ENCODE measurements at regions not wholly inside any gene's neighbourhood (a gene's known extent, or its start where the extent isn't known, plus 50 kb on each side); places are given as distances from the start of the nearest gene placed in this dataset.
"Not testable (repeated sequence)": the region's sequence is repeated elsewhere in the genome, so short reads cannot be mapped to it uniquely, and the experiment has no call there.

GRCh38 chr3:153789380-153789779, 331.8 kb upstream of the ARHGEF26 start:
- intact Hi-C loops (cut with micrococcal nuclease), result no loop called here
- Histone ChIP-seq H3K79me2 (ENCODE audit: control insufficient read depth, insufficient read depth, low read length) (no peaks in the 10 kb centered on the region), H3K36me3 (replicated peaks in 1 of 2; ENCODE audit: control extremely low read depth in 1 of 2, control insufficient read depth in 1 of 2, extremely low read depth in 1 of 2, insufficient read depth in 2 of 2, low read length in 1 of 2) (no peaks in the 10 kb centered on the region), H4K20me1 (ENCODE audit: control insufficient read depth, insufficient read depth, low read length, poor library complexity, severe bottlenecking) (no peaks in the 10 kb centered on the region), H3K4me2 (replicated peaks; ENCODE audit: low read depth, low read length, poor library complexity, severe bottlenecking) (no peak overlapping the region), H3K4me1 (ENCODE audit: control insufficient read depth in 2 of 2, insufficient read depth in 2 of 2, low read length in 2 of 2) (no peaks in the 10 kb centered on the region), H3K27me3 (replicated peaks in 1 of 4; ENCODE audit: control extremely low read depth in 1 of 4, control insufficient read depth in 3 of 4, insufficient read depth in 4 of 4, low read length in 3 of 4) (no peaks in the 10 kb centered on the region), H3K27ac (ENCODE audit: low read length in 2 of 2) (no peak overlapping the region), H3K9ac (ENCODE audit: low read length) (no peak overlapping the region), H3K4me3 (ENCODE audit: control extremely low read depth in 1 of 5, extremely low read depth in 1 of 5, insufficient read depth in 1 of 5, low read depth in 2 of 5, low read length in 4 of 5) (no peak overlapping the region), H3K9me3 (ENCODE audit: control extremely low read depth in 1 of 3, control insufficient read depth in 2 of 3, insufficient read depth in 1 of 3, low read length in 2 of 3) (no peaks in the 10 kb centered on the region), H2AFZ (ENCODE audit: insufficient read depth, low read depth, low read length, poor library complexity, severe bottlenecking) (no peak overlapping the region)
- no peak overlapping the region for H3K4me3 Mint-ChIP-seq
- H3K4me1 Mint-ChIP-seq, result no peaks in the 10 kb centered on the region
- ATAC-seq (ENCODE audit: low read depth) (no peak), DNase-seq (no peak)
- WGBS (ENCODE audit: insufficient coverage), result 100% methylated on average over 2 of the region's 3 CpGs
- no peak overlapping the region for H3K27ac Mint-ChIP-seq
- no peaks in the 10 kb centered on the region for H3K27me3 Mint-ChIP-seq
- no peaks in the 10 kb centered on the region for H3K9me3 Mint-ChIP-seq (ENCODE audit: insufficient read depth)
- TF ChIP-seq EZH2 (IDR thresholded peaks at IDR 0.05; ENCODE audit: borderline replicate concordance, insufficient read depth, low read depth, low read length, poor library complexity, severe bottlenecking), result no peak
- no peak for TF ChIP-seq CTCF (IDR thresholded peaks at IDR 0.05)
- CTCF ChIA-PET, result no interaction called here
- POLR2A ChIA-PET, result no interaction called here

- H3K36me3 ChIP-seq (replicated peaks in 1 of 2; ENCODE audit: control extremely low read depth in 1 of 2, control insufficient read depth in 1 of 2, extremely low read depth in 1 of 2, insufficient read depth in 2 of 2, low read length in 1 of 2); DNase-seq; H3K27ac ChIP-seq (ENCODE audit: low read length in 2 of 2); H2AFZ ChIP-seq (ENCODE audit: insufficient read depth, low read depth, low read length, poor library complexity, severe bottlenecking); H3K79me2 ChIP-seq (ENCODE audit: control insufficient read depth, insufficient read depth, low read length); H3K4me2 ChIP-seq (replicated peaks; ENCODE audit: low read depth, low read length, poor library complexity, severe bottlenecking); H3K4me1 ChIP-seq (ENCODE audit: control insufficient read depth in 2 of 2, insufficient read depth in 2 of 2, low read length in 2 of 2); H3K4me1 Mint-ChIP-seq; H3K4me3 ChIP-seq (ENCODE audit: control extremely low read depth in 1 of 5, extremely low read depth in 1 of 5, insufficient read depth in 1 of 5, low read depth in 2 of 5, low read length in 4 of 5); H4K20me1 ChIP-seq (ENCODE audit: control insufficient read depth, insufficient read depth, low read length, poor library complexity, severe bottlenecking); ATAC-seq (ENCODE audit: low read depth); H3K9me3 Mint-ChIP-seq (ENCODE audit: insufficient read depth); H3K9me3 ChIP-seq (ENCODE audit: control extremely low read depth in 1 of 3, control insufficient read depth in 2 of 3, insufficient read depth in 1 of 3, low read length in 2 of 3); H3K27me3 Mint-ChIP-seq; H3K9ac ChIP-seq (ENCODE audit: low read length); intact Hi-C loops (cut with micrococcal nuclease); H3K27ac Mint-ChIP-seq; H3K4me3 Mint-ChIP-seq; H3K27me3 ChIP-seq (replicated peaks in 1 of 4; ENCODE audit: control extremely low read depth in 1 of 4, control insufficient read depth in 3 of 4, insufficient read depth in 4 of 4, low read length in 3 of 4); POLR2A ChIA-PET; CTCF ChIA-PET: not testable (repeated sequence)
- WGBS (ENCODE audit: insufficient coverage), result 93% methylated on average over 5 of the region's 13 CpGs
Observed at GRCh38 chr3:153797056-153797455, 324.1 kb upstream of the ARHGEF26 start.
